GM12878 (cell line): ENCODE measurements at regions not wholly inside any gene's neighbourhood (a gene's known extent, or its start where the extent isn't known, plus 50 kb on each side); places are given as distances from the start of the nearest gene placed in this dataset.

Source experiments
- ATAC-seq: fragments of 200-7000 bp; cut with Tn5 transposase; 3 replicates; pipeline ENCODE4 v1.9.1; 2020; ENCODE audit warnings: mild to moderate bottlenecking, moderate library complexity
- BruUV-seq: library from RNA; stranded (reverse); fragments of 400-500 nt; replicated peaks from 2 replicates; lab custom pipeline; 2021; lab: Mats Ljungman, UMichigan
- CTCF ChIA-PET: fragments of 300-600 bp; sonication (Branson Sonifier 250); formaldehyde crosslinking; extraction: SDS; loops from one replicate; lab custom pipeline; 2021; ENCODE audit warnings: inconsistent platforms; lab: Yijun Ruan, JAX
- POLR2A ChIA-PET: fragments of 350-600 bp; formaldehyde crosslinking; extraction: SDS; loops from one replicate; lab custom pipeline; 2021; ENCODE audit warnings: inconsistent platforms; lab: Charles Lee
- RAD21 ChIA-PET: fragments of 300-600 bp; sonication (Branson Sonifier 250); formaldehyde crosslinking; loops from one replicate; lab custom pipeline; 2023; ENCODE audit warnings: antibody characterized with exemption; ENCODE audit not compliant: unreplicated experiment; lab: Charles Lee
- SMC1A ChIA-PET: fragments of 300-600 bp; sonication (Branson Sonifier 250); formaldehyde crosslinking; loops from one replicate; lab custom pipeline; 2023; ENCODE audit not compliant: unreplicated experiment, uncharacterized antibody; lab: Charles Lee
- DNase-seq: peaks from one replicate; pipeline ENCODE4 v3.0.0-alpha.2; 2011; ENCODE audit warnings: low read depth, low spot score
- FAIRE-seq: peaks from 3 replicates; lab custom pipeline; 2011; peaks lifted over from hg19 to GRCh38; lab: Jason Lieb, UNC
- H2AFZ ChIP-seq: 2 replicates; pipeline ENCODE4 v1.6.0; 2011; ENCODE audit warnings: low read depth, low read length, control low read depth; ENCODE audit not compliant: control insufficient read depth
- H3K27ac ChIP-seq: 2 replicates; pipeline ENCODE4 v1.5.1; 2011; ENCODE audit warnings: control low read depth; ENCODE audit not compliant: control insufficient read depth, insufficient read depth
- H3K27me3 ChIP-seq, 2 experiments: replicated peaks in 1 of 2; 2 replicates each; pipeline versions ENCODE4 v1.6.0 to v1.6.1; 2011; ENCODE audit warnings: low read length in 1 of 2; ENCODE audit not compliant: control insufficient read depth in 2 of 2, insufficient read depth in 2 of 2
- H3K36me3 ChIP-seq, 2 experiments: 2 replicates each; pipeline ENCODE4 v1.5.1; 2011; ENCODE audit warnings: low read length in 1 of 2; ENCODE audit not compliant: control insufficient read depth in 2 of 2, insufficient read depth in 2 of 2
- H3K4me1 ChIP-seq: 2 replicates; pipeline ENCODE4 v1.6.1; 2011; ENCODE audit warnings: mild to moderate bottlenecking, low read length, moderate library complexity, mixed read lengths; ENCODE audit not compliant: control insufficient read depth, insufficient read depth
- H3K4me2 ChIP-seq: 2 replicates; pipeline ENCODE4 v1.6.0; 2011; ENCODE audit warnings: control low read depth; ENCODE audit not compliant: control insufficient read depth, insufficient read depth
- H3K4me3 ChIP-seq: fragments of 200-600 bp; sonication (generic); 2 replicates; pipeline ENCODE4 v1.5.1; 2016
- H3K79me2 ChIP-seq: 2 replicates; pipeline ENCODE4 v1.6.0; 2011; ENCODE audit warnings: low read length; ENCODE audit not compliant: control insufficient read depth, insufficient read depth
- H3K9ac ChIP-seq: 2 replicates; pipeline ENCODE4 v1.8.0; 2011; ENCODE audit warnings: low read length, control low read depth, mixed read lengths; ENCODE audit not compliant: control insufficient read depth, insufficient read depth
- H3K9me3 ChIP-seq: replicated peaks from 3 replicates; pipeline ENCODE4 v1.5.1; 2011; ENCODE audit warnings: mild to moderate bottlenecking, low read length; ENCODE audit not compliant: control insufficient read depth, insufficient read depth
- H4K20me1 ChIP-seq: 2 replicates; pipeline ENCODE4 v1.6.0; 2011; ENCODE audit not compliant: control insufficient read depth, insufficient read depth
- ATF7 ChIP-seq: fragments of 450-650 bp; IDR thresholded peaks from 2 replicates; pipeline ENCODE4 v1.6.1; 2016; ENCODE audit warnings: low read depth, mild to moderate bottlenecking
- CBX3 ChIP-seq: fragments of 200-600 bp; sonication (generic); IDR thresholded peaks from 2 replicates; pipeline ENCODE4 v1.6.1; 2016; ENCODE audit warnings: low read depth, borderline replicate concordance
- CREB1 ChIP-seq: IDR thresholded peaks from 2 replicates; pipeline ENCODE4 v1.6.1; 2012; ENCODE audit warnings: low read depth, mild to moderate bottlenecking, inconsistent platforms
- EZH2 ChIP-seq: IDR thresholded peaks from 2 replicates; pipeline ENCODE4 v1.6.1; 2012; ENCODE audit warnings: low read depth, mild to moderate bottlenecking, control low read depth, inconsistent platforms, low read length, borderline replicate concordance; ENCODE audit not compliant: control insufficient read depth
- FOXM1 ChIP-seq: IDR thresholded peaks from 2 replicates; pipeline ENCODE4 v1.6.1; 2012; ENCODE audit warnings: low read depth, mild to moderate bottlenecking, inconsistent platforms, low read length, moderate library complexity
- SUZ12 ChIP-seq: fragments of 200-600 bp; sonication (generic); IDR thresholded peaks from one replicate; pipeline ENCODE4 v1.6.1; 2018; ENCODE audit warnings: antibody characterized with exemption, mild to moderate bottlenecking; ENCODE audit not compliant: unreplicated experiment
- ZZZ3 ChIP-seq: IDR thresholded peaks from 2 replicates; pipeline ENCODE4 v1.6.1; 2011; ENCODE audit warnings: low read depth; ENCODE audit not compliant: control insufficient read depth, insufficient read length
- WGBS: methylation state at CpG from one replicate; pipeline ENCODE4 v1.1.6; 2016; ENCODE audit warnings: low lambda C conversion rate; ENCODE audit not compliant: insufficient replicate concordance, insufficient coverage; ENCODE audit errors: missing lambda C conversion rate; 5-methylcytosine and 5-hydroxymethylcytosine counted together
- in situ Hi-C: fragments of 300-500 bp; cut with MboI; formaldehyde crosslinking; loops from 9 replicates; pipeline ENCODE4 v1.14.3; 2018; ENCODE audit warnings: mixed read lengths
- intact Hi-C: fragments of 100-400 bp; cut with micrococcal nuclease; formaldehyde crosslinking; loops from one replicate; pipeline ENCODE4 v1.14.2; 2022; ENCODE audit not compliant: unreplicated experiment
- TF ChIP-seq, protein P1 (sequence below): IDR thresholded peaks from 2 replicates; pipeline ENCODE4 v1.6.1; 2012; ENCODE audit warnings: low read depth, low read length, improper control_type of control experiment
- TF ChIP-seq, protein P2 (sequence below): IDR thresholded peaks from 2 replicates; pipeline ENCODE4 v1.6.1; 2011; ENCODE audit warnings: borderline replicate concordance, low read depth, mild to moderate bottlenecking, moderate library complexity, mixed read lengths, low read length; ENCODE audit not compliant: insufficient read depth; ENCODE audit errors: extremely low read length

DNA sequence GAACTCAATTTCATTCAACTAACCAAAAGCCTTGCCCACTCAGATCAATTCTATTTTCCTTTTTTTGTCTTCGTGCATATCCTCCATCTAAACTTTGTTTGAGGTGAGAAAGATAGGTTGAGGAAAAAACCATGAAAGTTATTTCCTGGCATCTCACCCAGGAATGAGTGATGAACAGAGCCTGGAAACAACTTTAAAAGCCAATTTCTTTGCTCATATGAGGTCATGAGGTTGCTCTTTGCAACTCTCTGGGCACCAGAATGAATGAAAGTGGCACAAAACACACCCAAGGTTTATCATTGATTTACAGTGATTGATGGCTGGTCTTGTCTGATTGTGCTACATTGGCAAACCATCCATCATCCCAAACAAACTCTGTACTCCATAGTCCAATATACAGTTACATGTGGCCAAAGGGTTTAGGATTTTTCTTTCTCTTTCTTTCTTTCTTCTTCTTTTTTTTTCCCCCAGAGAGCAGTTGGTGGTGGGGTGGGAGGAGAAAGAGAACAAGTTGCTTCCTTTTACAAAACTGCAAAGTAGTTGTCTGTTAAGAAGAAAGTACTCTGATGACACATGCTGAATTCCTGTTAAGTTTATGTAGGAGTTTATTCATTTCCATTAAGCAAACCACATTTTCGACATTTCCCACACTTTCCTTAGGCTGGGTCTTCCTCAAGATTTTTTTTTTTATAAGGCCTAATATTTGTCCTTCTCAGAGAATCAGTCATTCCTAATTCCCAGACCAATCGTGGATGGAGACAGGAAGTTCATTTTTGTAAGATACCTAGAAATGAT, 575.9 kb upstream of the ZEB2 start:
- FAIRE-seq (no peak), DNase-seq (no peak), ATAC-seq (no peak)
- no peaks in the 10 kb centered on the region for H3K9me3 ChIP-seq
- H3K9ac ChIP-seq = no peak overlapping the region
- no peaks in the 10 kb centered on the region for H3K36me3 ChIP-seq
- H3K4me1 ChIP-seq = no peaks in the 10 kb centered on the region
- no peaks in the 10 kb centered on the region for H3K79me2 ChIP-seq
- SMC1A ChIA-PET = no interaction called here
- TF ChIP-seq CBX3 (no peak), ATF7 (no peak), CREB1 (no peak), FOXM1 (no peak), SUZ12 (no peak), EZH2 (no peak), ZZZ3 (no peak)
- TF ChIP-seq, protein P1, sequence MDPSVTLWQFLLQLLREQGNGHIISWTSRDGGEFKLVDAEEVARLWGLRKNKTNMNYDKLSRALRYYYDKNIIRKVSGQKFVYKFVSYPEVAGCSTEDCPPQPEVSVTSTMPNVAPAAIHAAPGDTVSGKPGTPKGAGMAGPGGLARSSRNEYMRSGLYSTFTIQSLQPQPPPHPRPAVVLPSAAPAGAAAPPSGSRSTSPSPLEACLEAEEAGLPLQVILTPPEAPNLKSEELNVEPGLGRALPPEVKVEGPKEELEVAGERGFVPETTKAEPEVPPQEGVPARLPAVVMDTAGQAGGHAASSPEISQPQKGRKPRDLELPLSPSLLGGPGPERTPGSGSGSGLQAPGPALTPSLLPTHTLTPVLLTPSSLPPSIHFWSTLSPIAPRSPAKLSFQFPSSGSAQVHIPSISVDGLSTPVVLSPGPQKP = no peak
- TF ChIP-seq, protein P2, sequence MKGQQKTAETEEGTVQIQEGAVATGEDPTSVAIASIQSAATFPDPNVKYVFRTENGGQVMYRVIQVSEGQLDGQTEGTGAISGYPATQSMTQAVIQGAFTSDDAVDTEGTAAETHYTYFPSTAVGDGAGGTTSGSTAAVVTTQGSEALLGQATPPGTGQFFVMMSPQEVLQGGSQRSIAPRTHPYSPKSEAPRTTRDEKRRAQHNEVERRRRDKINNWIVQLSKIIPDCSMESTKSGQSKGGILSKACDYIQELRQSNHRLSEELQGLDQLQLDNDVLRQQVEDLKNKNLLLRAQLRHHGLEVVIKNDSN = no peak
- POLR2A ChIA-PET = no interaction called here
- 5% methylated on average over 3 of the region's 3 CpGs for WGBS
- intact Hi-C loops = no loop called here
- H3K27ac ChIP-seq = no peak overlapping the region
- no peak overlapping the region for H3K4me2 ChIP-seq
- CTCF ChIA-PET = no interaction called here
- no peak overlapping the region for H3K4me3 ChIP-seq
- in situ Hi-C loops = no loop called here
- RAD21 ChIA-PET = no interaction called here
- BruUV-seq = no TSS peak
- H4K20me1 ChIP-seq = no peaks in the 10 kb centered on the region
- no peaks in the 10 kb centered on the region; a peak in 1 of 4 replicates for H3K27me3 ChIP-seq
- H2AFZ ChIP-seq = no peak overlapping the region
